ENCODE measurements at regions not wholly inside any gene's neighbourhood (a gene's known extent, or its start where the extent isn't known, plus 50 kb on each side); places are given as distances from the start of the nearest gene placed in this dataset.

- H3K36me3 ChIP-seq (ENCODE audit: control insufficient read depth, insufficient read depth, low read length): no peaks in the 10 kb centered on the region
- H3K4me1 ChIP-seq (ENCODE audit: control insufficient read depth, insufficient read depth, low read length): no peaks in the 10 kb centered on the region
- no TSS peak for BruUV-seq (replicated peaks)
- TF ChIP-seq, protein P1, sequence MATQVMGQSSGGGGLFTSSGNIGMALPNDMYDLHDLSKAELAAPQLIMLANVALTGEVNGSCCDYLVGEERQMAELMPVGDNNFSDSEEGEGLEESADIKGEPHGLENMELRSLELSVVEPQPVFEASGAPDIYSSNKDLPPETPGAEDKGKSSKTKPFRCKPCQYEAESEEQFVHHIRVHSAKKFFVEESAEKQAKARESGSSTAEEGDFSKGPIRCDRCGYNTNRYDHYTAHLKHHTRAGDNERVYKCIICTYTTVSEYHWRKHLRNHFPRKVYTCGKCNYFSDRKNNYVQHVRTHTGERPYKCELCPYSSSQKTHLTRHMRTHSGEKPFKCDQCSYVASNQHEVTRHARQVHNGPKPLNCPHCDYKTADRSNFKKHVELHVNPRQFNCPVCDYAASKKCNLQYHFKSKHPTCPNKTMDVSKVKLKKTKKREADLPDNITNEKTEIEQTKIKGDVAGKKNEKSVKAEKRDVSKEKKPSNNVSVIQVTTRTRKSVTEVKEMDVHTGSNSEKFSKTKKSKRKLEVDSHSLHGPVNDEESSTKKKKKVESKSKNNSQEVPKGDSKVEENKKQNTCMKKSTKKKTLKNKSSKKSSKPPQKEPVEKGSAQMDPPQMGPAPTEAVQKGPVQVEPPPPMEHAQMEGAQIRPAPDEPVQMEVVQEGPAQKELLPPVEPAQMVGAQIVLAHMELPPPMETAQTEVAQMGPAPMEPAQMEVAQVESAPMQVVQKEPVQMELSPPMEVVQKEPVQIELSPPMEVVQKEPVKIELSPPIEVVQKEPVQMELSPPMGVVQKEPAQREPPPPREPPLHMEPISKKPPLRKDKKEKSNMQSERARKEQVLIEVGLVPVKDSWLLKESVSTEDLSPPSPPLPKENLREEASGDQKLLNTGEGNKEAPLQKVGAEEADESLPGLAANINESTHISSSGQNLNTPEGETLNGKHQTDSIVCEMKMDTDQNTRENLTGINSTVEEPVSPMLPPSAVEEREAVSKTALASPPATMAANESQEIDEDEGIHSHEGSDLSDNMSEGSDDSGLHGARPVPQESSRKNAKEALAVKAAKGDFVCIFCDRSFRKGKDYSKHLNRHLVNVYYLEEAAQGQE (IDR thresholded peaks at IDR 0.05; ENCODE audit: insufficient read depth in 1 of 2, low read depth in 2 of 2, low read length in 1 of 2): no peak
- TF ChIP-seq POLR2AphosphoS5 (IDR thresholded peaks at IDR 0.05; ENCODE audit: low read depth, low read length): no peak
- TF ChIP-seq SIN3A (IDR thresholded peaks at IDR 0.05; ENCODE audit: borderline replicate concordance, insufficient read depth, low read depth, low read length): no peak
- no peak for TF ChIP-seq TCF7L2 (IDR thresholded peaks at IDR 0.05; ENCODE audit: low read depth, low read length)
- TF ChIP-seq CTCF (IDR thresholded peaks at IDR 0.05): no peak
- H3K4me3 ChIP-seq (ENCODE audit: low read depth in 2 of 2, low read length in 2 of 2): no peak overlapping the region
- no peaks in the 10 kb centered on the region for H3K9me3 ChIP-seq (ENCODE audit: control insufficient read depth, insufficient read depth, low read depth, low read length)
- in situ Hi-C loops (cut with HindIII; ENCODE audit: low pct_unique_long_range_greater_than_20kb, low sequenced_read_pairs): no loop called here
- H3K27me3 ChIP-seq (ENCODE audit: control insufficient read depth, insufficient read depth, low read length): no peaks in the 10 kb centered on the region
- H3K27ac ChIP-seq (ENCODE audit: low read length): no peak overlapping the region
- ChIA-PET POLR2A (no interaction called here), CTCF (no interaction called here)
- intact Hi-C loops (cut with micrococcal nuclease; ENCODE audit: unreplicated experiment): no loop called here
- ATAC-seq (no peak), DNase-seq (ENCODE audit: low read depth, low spot score) (no peak)
Measured at GRCh38 chr16:79691007-79691406, 90.5 kb upstream of the MAF start.

DNA sequence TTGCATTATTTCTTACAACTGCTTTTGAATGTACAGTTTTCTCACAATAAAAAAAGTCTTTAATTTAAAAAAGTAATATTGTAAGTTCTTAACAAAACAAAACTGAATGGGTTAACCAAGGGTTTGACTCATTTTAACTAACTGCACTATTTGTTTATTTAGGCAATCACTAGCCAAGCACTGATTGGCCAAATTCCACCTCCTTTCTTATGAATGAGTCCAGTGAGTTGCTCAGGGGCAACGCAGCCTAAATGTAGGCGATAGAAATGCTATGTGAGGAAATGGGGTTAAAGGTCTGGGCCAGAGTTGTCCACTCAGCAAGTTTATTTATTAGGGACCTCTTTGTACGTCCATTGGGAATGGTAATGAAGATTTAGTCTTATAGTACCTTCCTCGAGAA is 89.6 kb upstream of the MAF start:
- Histone ChIP-seq H3K9me3 (ENCODE audit: control insufficient read depth, insufficient read depth, low read depth, low read length) (no peaks in the 10 kb centered on the region), H3K4me3 (ENCODE audit: low read depth in 2 of 2, low read length in 2 of 2) (no peak overlapping the region), H3K27me3 (ENCODE audit: control insufficient read depth, insufficient read depth, low read length) (no peaks in the 10 kb centered on the region), H3K4me1 (ENCODE audit: control insufficient read depth, insufficient read depth, low read length) (no peaks in the 10 kb centered on the region), H3K36me3 (ENCODE audit: control insufficient read depth, insufficient read depth, low read length) (no peaks in the 10 kb centered on the region), H3K27ac (ENCODE audit: low read length) (no peak overlapping the region)
- in situ Hi-C loops (cut with HindIII; ENCODE audit: low pct_unique_long_range_greater_than_20kb, low sequenced_read_pairs) (no loop called here), intact Hi-C loops (cut with micrococcal nuclease; ENCODE audit: unreplicated experiment) (no loop called here)
- DNase-seq (ENCODE audit: low read depth, low spot score) (no peak), ATAC-seq (no peak)
- ChIA-PET CTCF (no interaction called here), POLR2A (no interaction called here)
- TF ChIP-seq CTCF (IDR thresholded peaks at IDR 0.05): no peak
- no peak for TF ChIP-seq TCF7L2 (IDR thresholded peaks at IDR 0.05; ENCODE audit: low read depth, low read length)
- TF ChIP-seq SIN3A (IDR thresholded peaks at IDR 0.05; ENCODE audit: borderline replicate concordance, insufficient read depth, low read depth, low read length): no peak
- TF ChIP-seq POLR2AphosphoS5 (IDR thresholded peaks at IDR 0.05; ENCODE audit: low read depth, low read length): no peak
- TF ChIP-seq, protein P1 (IDR thresholded peaks at IDR 0.05; ENCODE audit: insufficient read depth in 1 of 2, low read depth in 2 of 2, low read length in 1 of 2): no peak
- no TSS peak for BruUV-seq (replicated peaks)
